ENCODE measurements at regions not wholly inside any gene's neighbourhood (a gene's known extent, or its start where the extent isn't known, plus 50 kb on each side); places are given as distances from the start of the nearest gene placed in this dataset.

DNA sequence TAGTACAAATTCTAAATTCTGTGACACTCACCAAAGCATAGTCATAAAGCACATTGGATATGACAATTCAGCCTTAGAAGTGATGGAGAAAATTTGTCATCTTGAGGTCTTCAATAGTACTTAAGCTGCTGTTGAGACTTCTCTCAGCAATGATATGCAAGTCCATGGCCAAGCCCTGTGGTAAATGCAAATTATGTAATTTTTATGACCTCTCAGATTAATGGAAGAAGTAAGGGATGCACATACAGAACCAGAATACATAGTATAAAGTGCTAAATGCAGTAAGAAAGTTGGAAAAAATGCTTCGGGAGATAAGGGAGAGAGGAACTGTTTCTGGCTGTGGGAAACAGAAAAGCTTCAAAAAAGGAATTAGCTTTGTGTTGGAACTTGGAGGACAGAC lies 700.7 kb downstream of the RNF144B start:
- DNase-seq (ENCODE audit: low spot score in 2 of 2, unreplicated experiment in 2 of 2), result no peak
- H3K36me3 Mint-ChIP-seq, result no peaks in the 10 kb centered on the region
- no peaks in the 10 kb centered on the region for H3K4me1 Mint-ChIP-seq
- TF ChIP-seq CTCF (IDR thresholded peaks at IDR 0.05; ENCODE audit: unreplicated experiment), result no peak
- peaks cover 3% of the 10 kb centered on the region for H3K9me3 Mint-ChIP-seq
- no peak overlapping the region for H3K4me3 Mint-ChIP-seq
- peaks cover 11% of the 10 kb centered on the region for H3K27me3 Mint-ChIP-seq (ENCODE audit: low read depth)
- no peak overlapping the region for H3K27ac Mint-ChIP-seq

DNA sequence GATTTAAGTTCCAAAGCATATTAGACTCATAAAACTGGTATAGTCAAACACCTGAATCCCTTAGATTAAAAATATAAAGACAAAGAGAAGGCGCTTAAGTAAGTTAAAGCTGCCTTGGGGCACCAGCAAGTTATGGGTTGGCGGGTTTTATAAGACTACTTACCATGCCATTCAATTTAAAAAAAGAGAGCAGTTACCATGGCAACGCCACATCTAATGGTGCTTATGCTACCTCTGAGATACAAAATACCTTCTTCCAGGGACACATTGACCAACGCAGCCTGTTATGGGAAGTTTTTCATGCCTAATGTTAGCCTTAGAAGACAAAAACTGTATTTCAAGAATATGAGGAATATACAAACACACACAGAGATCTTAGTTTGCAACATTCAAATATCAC lies 713.6 kb downstream of the RNF144B start:
- no peak for TF ChIP-seq CTCF (IDR thresholded peaks at IDR 0.05; ENCODE audit: unreplicated experiment)
- Mint-ChIP-seq H3K4me1 (no peaks in the 10 kb centered on the region), H3K9me3 (peaks cover 29% of the 10 kb centered on the region), H3K27ac (no peak overlapping the region), H3K4me3 (no peak overlapping the region), H3K27me3 (ENCODE audit: low read depth) (no peaks in the 10 kb centered on the region), H3K36me3 (peaks cover 3% of the 10 kb centered on the region)
- no peak for DNase-seq (ENCODE audit: low spot score in 2 of 2, unreplicated experiment in 2 of 2)

DNA sequence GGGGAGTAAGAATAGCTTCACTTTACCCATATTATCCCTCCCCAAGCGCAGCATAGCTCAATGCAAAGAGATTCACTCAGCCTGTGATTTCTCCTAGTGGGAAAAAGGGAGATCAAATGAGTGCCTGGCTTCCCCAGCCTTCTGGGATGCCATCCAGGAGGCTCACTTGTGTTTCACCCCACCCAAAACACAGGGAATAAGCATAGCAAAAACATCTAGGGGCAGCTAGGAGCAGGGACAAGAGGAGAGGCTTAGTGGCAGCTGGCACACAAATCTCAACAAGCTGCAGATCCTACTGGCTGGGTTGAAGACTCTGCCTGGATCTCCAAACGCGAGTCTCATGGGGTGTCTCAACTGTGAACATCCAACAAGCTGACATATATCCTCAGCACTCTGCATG lies 715.8 kb downstream of the RNF144B start:
- DNase-seq (ENCODE audit: low spot score in 2 of 2, unreplicated experiment in 2 of 2), result no peak
- Mint-ChIP-seq H3K27ac (no peak overlapping the region), H3K9me3 (peaks cover 34% of the 10 kb centered on the region), H3K27me3 (ENCODE audit: low read depth) (no peaks in the 10 kb centered on the region), H3K36me3 (peaks cover 5% of the 10 kb centered on the region), H3K4me3 (no peak overlapping the region), H3K4me1 (no peaks in the 10 kb centered on the region)
- TF ChIP-seq CTCF (IDR thresholded peaks at IDR 0.05; ENCODE audit: unreplicated experiment), result no peak

GRCh38 chr6:19107468-19107867 lies 720.3 kb downstream of the RNF144B start:
- H3K27me3 Mint-ChIP-seq (ENCODE audit: low read depth), result no peaks in the 10 kb centered on the region
- no peak for TF ChIP-seq CTCF (IDR thresholded peaks at IDR 0.05; ENCODE audit: unreplicated experiment)
- H3K9me3 Mint-ChIP-seq, result peaks cover 55% of the 10 kb centered on the region
- no peak for DNase-seq (ENCODE audit: low spot score in 2 of 2, unreplicated experiment in 2 of 2)
- H3K27ac Mint-ChIP-seq, result no peak overlapping the region
- no peak overlapping the region for H3K4me3 Mint-ChIP-seq
- no peaks in the 10 kb centered on the region for H3K4me1 Mint-ChIP-seq
- H3K36me3 Mint-ChIP-seq, result peaks cover 5% of the 10 kb centered on the region

DNA sequence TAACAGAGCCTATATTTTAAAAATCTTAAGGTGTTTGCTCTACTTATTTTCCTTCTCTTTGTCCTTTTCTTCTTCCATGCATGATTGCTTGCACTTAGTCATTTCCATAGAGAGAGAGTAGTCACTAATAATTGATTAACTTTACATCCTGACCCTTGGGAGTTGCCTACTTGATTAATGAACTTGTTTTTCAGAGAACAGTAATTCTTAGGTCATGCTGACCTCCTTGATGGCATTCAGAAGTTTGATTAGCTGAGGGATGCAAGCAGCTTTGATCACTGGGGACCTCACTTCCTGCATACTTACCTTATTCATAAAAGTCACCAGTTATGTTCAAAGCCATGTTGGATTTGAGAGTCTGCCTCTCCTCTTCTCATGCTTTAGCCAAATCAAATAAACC lies 715.6 kb upstream of the ID4 start:
- Mint-ChIP-seq H3K4me1 (no peaks in the 10 kb centered on the region), H3K27me3 (ENCODE audit: low read depth) (no peaks in the 10 kb centered on the region), H3K27ac (no peak overlapping the region), H3K4me3 (no peak overlapping the region), H3K9me3 (peaks cover 37% of the 10 kb centered on the region), H3K36me3 (no peaks in the 10 kb centered on the region)
- TF ChIP-seq CTCF (IDR thresholded peaks at IDR 0.05; ENCODE audit: unreplicated experiment), result no peak
- no peak for DNase-seq (ENCODE audit: low spot score in 2 of 2, unreplicated experiment in 2 of 2)

- H3K4me1 Mint-ChIP-seq, result no peaks in the 10 kb centered on the region
- TF ChIP-seq CTCF (IDR thresholded peaks at IDR 0.05; ENCODE audit: unreplicated experiment), result no peak
- H3K27ac Mint-ChIP-seq, result no peak overlapping the region
- peaks cover 14% of the 10 kb centered on the region for H3K9me3 Mint-ChIP-seq
- DNase-seq (ENCODE audit: low spot score in 2 of 2, unreplicated experiment in 2 of 2), result no peak
- no peaks in the 10 kb centered on the region for H3K27me3 Mint-ChIP-seq (ENCODE audit: low read depth)
- no peak overlapping the region for H3K4me3 Mint-ChIP-seq
- H3K36me3 Mint-ChIP-seq, result no peaks in the 10 kb centered on the region
Measured at GRCh38 chr6:19127081-19127480, 710.1 kb upstream of the ID4 start.
